Activated T-helper 1 cell treated with anti-CD3 and anti-CD28 coated beads, Interleukin-12 subunit alpha, Interleukin-12 subunit beta, Interleukin-2, Interleukin-4 antibody, amounts not matched to agents 30 ng/mL and 10 ng/mL and 1 ng/mL, durations not matched to agents 14 hours and 24 hours and 36 hours (primary cell): ENCODE measurements at regions not wholly inside any gene's neighbourhood (a gene's known extent, or its start where the extent isn't known, plus 50 kb on each side); places are given as distances from the start of the nearest gene placed in this dataset.

Experiments
- DNase-seq: peaks from one replicate; pipeline ENCODE4 v3.0.0; 2021; ENCODE audit warnings: low spot score
- H3K27ac Mint-ChIP-seq: one replicate; pipeline ENCODE4 v1.8.0; 2021; ENCODE audit warnings: mild to moderate bottlenecking, mixed read lengths
- H3K27me3 Mint-ChIP-seq: one replicate; pipeline ENCODE4 v1.8.0; 2022; ENCODE audit warnings: mild to moderate bottlenecking, moderate library complexity, mixed read lengths; ENCODE audit not compliant: insufficient read depth
- H3K36me3 Mint-ChIP-seq: one replicate; pipeline ENCODE4 v1.8.0; 2021; ENCODE audit warnings: low read depth, mixed read lengths
- H3K4me1 Mint-ChIP-seq: one replicate; pipeline ENCODE4 v1.8.0; 2021; ENCODE audit warnings: low read depth, mixed read lengths
- H3K4me3 Mint-ChIP-seq: one replicate; pipeline ENCODE4 v1.8.0; 2021; ENCODE audit warnings: mild to moderate bottlenecking, moderate library complexity, mixed read lengths
- H3K9me3 Mint-ChIP-seq: one replicate; pipeline ENCODE4 v1.8.0; 2021; ENCODE audit warnings: mixed read lengths
- intact Hi-C: fragments of 100-400 bp; cut with micrococcal nuclease; formaldehyde crosslinking; loops from one replicate; pipeline ENCODE4 v1.15.1; 2024

DNA sequence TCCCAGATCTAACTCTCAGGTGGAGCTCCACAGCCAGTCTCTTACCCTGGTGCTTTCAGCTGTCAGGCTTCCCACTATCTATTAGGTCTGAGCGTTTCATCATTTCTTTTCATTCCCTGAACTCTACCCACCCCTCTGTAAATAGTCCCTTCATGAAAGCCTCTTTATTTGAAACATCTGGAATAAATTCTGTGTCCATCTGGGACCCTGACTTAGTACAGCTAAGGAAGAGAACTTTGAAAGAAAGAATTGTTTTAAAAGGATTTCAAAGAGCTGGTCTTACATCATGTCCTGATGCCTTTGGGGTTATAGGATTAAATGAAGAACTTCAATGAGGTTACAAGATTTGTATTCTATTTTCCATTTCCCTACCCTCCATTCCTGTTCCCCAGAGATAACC, 388.5 kb upstream of the CA10 start:
- H3K27ac Mint-ChIP-seq: no peak overlapping the region
- H3K4me1 Mint-ChIP-seq: no peaks in the 10 kb centered on the region
- no peaks in the 10 kb centered on the region for H3K36me3 Mint-ChIP-seq
- DNase-seq: no peak
- no peaks in the 10 kb centered on the region for H3K27me3 Mint-ChIP-seq
- H3K4me3 Mint-ChIP-seq: no peak overlapping the region
- intact Hi-C loops: no loop called here
- peaks cover 8% of the 10 kb centered on the region for H3K9me3 Mint-ChIP-seq

DNA sequence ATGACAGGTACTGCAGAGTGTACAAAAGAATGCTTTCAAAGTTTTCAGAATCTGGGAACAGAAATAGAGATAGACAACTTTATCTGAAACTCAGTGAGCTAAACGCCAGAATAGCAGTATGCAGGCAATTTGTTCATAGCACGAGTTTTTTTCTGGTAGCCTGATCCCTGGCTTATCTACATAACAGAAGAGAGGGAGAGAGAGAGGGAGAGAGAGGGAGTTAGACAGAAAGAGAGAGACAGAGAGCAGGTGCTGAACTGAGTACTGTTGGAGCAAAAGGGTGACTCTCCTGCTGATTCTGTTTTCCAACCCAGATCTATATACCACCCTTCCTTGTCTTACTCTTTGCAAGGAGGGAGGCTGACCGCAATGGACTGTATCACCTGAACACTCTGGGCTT, 388.0 kb upstream of the CA10 start:
- intact Hi-C loops: no loop called here
- Mint-ChIP-seq H3K27me3 (no peaks in the 10 kb centered on the region), H3K9me3 (peaks cover 7% of the 10 kb centered on the region), H3K4me1 (no peaks in the 10 kb centered on the region), H3K36me3 (no peaks in the 10 kb centered on the region), H3K27ac (no peak overlapping the region), H3K4me3 (no peak overlapping the region)
- no peak for DNase-seq

DNA sequence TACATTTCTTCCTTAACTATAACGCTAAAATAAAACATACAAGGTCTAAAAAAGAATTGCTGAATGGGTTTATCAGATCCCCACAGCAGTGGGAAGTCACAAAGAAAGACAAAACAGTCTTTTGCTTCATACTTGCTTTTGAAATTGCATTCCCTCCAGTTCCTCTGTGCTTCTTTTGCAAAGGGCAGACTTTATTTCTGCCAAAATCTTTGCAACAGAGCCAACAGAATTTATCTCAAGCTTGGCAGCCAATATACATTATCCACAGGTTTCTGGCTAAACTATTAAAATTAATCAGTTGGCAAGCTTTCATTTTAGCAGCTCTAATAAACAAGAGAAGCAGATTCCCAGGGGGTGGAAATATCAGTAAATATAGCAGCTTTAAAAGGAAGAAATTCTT, 378.9 kb upstream of the CA10 start:
- Mint-ChIP-seq H3K27me3 (peaks cover 2% of the 10 kb centered on the region), H3K27ac (no peak overlapping the region), H3K4me1 (no peaks in the 10 kb centered on the region), H3K4me3 (no peak overlapping the region), H3K36me3 (no peaks in the 10 kb centered on the region), H3K9me3 (no peaks in the 10 kb centered on the region)
- DNase-seq: no peak
- intact Hi-C loops: no loop called here

DNA sequence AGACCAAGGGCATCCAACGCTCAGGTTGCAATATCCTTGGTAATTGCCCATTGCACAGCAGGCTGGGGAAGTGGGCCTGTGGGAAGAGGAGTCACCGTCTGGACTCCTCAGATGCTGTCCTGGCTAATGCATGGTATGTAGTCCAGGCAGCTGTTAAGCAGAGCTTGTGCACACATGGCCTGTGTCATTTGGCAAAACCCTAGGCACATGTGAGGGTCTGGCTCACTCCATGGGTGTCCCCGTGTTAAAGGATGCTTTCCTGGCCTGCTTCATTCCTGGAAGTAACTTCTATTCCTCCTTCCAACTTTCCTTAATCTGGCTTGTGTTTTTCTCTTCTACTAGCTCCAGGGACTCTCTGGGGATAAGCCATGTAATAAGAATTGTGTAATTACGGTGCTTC, 378.0 kb upstream of the CA10 start:
- Mint-ChIP-seq H3K4me1 (no peaks in the 10 kb centered on the region), H3K9me3 (no peaks in the 10 kb centered on the region), H3K27ac (no peak overlapping the region), H3K27me3 (peaks cover 2% of the 10 kb centered on the region), H3K36me3 (no peaks in the 10 kb centered on the region), H3K4me3 (no peak overlapping the region)
- no peak for DNase-seq
- intact Hi-C loops: no loop called here

DNA sequence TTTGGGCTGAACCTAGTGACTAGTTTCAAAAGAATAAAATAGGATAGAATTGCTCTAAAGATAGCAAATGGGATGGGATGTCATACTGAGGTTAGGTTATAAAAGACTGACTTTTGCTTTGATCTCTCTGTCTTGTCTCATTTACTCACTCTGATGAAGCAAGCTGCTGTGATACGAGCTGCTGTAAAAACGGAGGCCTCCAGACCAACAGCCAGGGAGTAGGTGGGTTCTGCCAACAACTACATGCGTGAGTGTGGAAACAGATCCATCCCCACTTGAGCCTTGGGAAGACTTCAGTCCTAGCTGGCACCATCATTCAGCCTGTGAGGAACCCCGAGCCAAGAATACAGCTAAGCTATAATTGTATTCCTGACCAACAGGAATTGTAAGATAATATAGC, 373.9 kb upstream of the CA10 start:
- no peaks in the 10 kb centered on the region for H3K4me1 Mint-ChIP-seq
- no peaks in the 10 kb centered on the region for H3K36me3 Mint-ChIP-seq
- H3K27ac Mint-ChIP-seq: no peak overlapping the region
- no peaks in the 10 kb centered on the region for H3K9me3 Mint-ChIP-seq
- intact Hi-C loops: no loop called here
- peaks cover 2% of the 10 kb centered on the region for H3K27me3 Mint-ChIP-seq
- H3K4me3 Mint-ChIP-seq: no peak overlapping the region
- DNase-seq: no peak

GRCh38 chr17:52524096-52524637, 365.7 kb upstream of the CA10 start:
- H3K27ac Mint-ChIP-seq: no peak overlapping the region
- peaks cover 4% of the 10 kb centered on the region for H3K9me3 Mint-ChIP-seq
- DNase-seq: no peak
- no peaks in the 10 kb centered on the region for H3K36me3 Mint-ChIP-seq
- intact Hi-C loops: no loop called here
- H3K27me3 Mint-ChIP-seq: no peaks in the 10 kb centered on the region
- H3K4me1 Mint-ChIP-seq: no peaks in the 10 kb centered on the region
- H3K4me3 Mint-ChIP-seq: no peak overlapping the region

DNA sequence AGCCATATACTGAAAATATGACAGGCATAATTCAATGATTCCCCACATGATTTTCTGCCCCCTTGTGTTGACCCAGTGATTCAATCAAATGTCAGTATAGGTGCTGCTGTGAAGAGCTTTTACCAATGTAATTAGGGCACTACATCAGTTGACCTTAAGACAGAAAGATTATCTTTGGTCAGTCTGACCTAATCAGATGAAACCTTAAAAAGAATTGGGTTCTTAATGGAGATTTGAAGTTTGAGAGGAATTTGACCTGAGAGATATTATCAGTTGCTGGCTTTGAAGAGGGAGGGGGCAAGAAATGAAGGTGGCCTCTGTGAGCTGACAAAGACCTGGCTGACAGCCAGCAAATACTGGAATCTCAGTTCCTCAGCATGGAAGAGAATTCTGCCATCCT, 358.7 kb upstream of the CA10 start:
- no peaks in the 10 kb centered on the region for H3K27me3 Mint-ChIP-seq
- no peak overlapping the region for H3K27ac Mint-ChIP-seq
- no peak for DNase-seq
- no peak overlapping the region for H3K4me3 Mint-ChIP-seq
- H3K9me3 Mint-ChIP-seq: no peaks in the 10 kb centered on the region
- no peaks in the 10 kb centered on the region for H3K4me1 Mint-ChIP-seq
- intact Hi-C loops: no loop called here
- no peaks in the 10 kb centered on the region for H3K36me3 Mint-ChIP-seq

DNA sequence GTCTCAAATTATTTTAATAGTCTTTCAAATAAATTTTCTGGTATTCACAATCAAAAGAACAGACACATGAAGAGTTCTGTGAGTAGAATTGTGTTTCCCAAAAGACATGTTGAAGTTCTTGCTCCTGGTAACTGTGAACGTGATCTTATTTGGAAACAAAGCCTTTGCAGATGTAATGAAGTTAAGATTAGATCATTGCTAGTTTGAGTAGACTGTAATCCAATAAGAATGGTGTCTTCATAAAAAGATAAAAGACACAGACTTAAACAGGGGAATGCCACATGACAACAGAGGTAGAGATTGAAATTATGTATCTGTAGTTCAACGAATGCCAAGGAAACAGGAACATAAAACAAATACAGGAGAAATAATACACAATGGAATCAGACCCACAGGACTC, 357.4 kb upstream of the CA10 start:
- intact Hi-C loops: no loop called here
- no peak for DNase-seq
- Mint-ChIP-seq H3K9me3 (no peaks in the 10 kb centered on the region), H3K27me3 (no peaks in the 10 kb centered on the region), H3K36me3 (no peaks in the 10 kb centered on the region), H3K4me3 (no peak overlapping the region), H3K27ac (no peak overlapping the region), H3K4me1 (no peaks in the 10 kb centered on the region)

DNA sequence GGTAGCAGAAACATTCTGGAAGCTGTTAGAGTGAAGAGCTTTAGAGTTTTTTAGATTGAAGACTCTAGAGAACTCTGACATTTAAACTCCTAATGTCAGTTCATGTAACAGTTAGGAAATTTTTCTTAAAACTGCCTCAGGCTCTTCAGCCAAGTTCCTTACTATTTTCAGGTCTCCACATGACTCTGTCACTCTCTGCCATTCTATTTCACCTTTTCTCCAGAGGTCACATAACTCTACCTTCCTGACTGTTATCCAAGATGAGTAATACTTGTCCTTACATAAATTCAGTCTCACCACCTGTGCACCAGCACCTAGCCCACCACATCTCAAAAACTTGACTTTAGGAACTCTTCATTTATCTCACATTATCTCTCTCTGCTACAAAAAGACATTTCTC, 347.1 kb upstream of the CA10 start:
- no peak for DNase-seq
- Mint-ChIP-seq H3K4me3 (no peak overlapping the region), H3K27ac (no peak overlapping the region), H3K27me3 (peaks cover 2% of the 10 kb centered on the region), H3K36me3 (no peaks in the 10 kb centered on the region), H3K9me3 (no peaks in the 10 kb centered on the region), H3K4me1 (no peaks in the 10 kb centered on the region)
- intact Hi-C loops: no loop called here

GRCh38 chr17:52504081-52504480, 345.6 kb upstream of the CA10 start:
- Mint-ChIP-seq H3K9me3 (no peaks in the 10 kb centered on the region), H3K36me3 (no peaks in the 10 kb centered on the region), H3K27ac (no peak overlapping the region), H3K4me1 (no peaks in the 10 kb centered on the region), H3K4me3 (no peak overlapping the region), H3K27me3 (peaks cover 2% of the 10 kb centered on the region)
- no peak for DNase-seq
- intact Hi-C loops: no loop called here

DNA sequence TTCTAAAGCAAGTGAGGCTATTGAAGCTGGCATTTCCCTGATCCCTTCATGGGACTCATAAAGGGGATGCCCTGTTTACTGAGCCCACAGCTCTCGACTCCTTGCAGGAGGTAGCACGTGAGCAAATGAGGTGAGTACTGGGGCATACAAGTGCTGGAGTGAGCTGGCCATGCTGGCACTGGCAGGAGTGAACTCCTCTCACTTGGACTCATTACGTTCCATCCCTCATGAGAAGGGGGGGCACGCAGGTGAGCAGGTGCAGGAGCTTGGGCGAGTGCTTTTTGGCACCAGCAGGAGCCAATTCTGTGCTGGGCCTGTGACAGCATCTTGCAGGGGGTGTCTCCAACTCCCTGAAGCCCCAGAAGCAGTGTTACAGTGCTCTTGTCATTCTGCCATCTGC, 337.1 kb upstream of the CA10 start:
- H3K4me1 Mint-ChIP-seq: no peaks in the 10 kb centered on the region
- no peaks in the 10 kb centered on the region for H3K36me3 Mint-ChIP-seq
- H3K4me3 Mint-ChIP-seq: no peak overlapping the region
- no peak overlapping the region for H3K27ac Mint-ChIP-seq
- no peak for DNase-seq
- H3K9me3 Mint-ChIP-seq: peaks cover 5% of the 10 kb centered on the region
- intact Hi-C loops: no loop called here
- no peaks in the 10 kb centered on the region for H3K27me3 Mint-ChIP-seq

DNA sequence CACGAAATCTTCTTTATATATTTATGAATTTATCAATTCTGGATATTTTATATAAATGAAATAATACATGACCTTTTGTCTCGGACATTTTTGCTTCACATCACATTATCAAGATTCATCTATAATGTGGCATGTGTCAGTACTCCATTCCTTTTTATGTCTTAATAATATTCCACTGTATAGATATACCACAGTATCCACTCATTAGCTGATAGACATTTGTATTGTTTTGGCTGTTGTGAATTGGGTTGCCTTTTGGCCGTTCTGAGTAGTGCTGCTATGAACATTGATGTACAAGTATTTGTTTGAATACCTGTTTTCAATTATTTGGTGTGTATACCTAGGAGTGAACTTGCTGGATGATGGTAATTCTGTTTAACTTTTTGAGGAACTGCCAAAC, 323.8 kb upstream of the CA10 start:
- Mint-ChIP-seq H3K9me3 (no peaks in the 10 kb centered on the region), H3K4me1 (no peaks in the 10 kb centered on the region), H3K27me3 (no peaks in the 10 kb centered on the region), H3K36me3 (no peaks in the 10 kb centered on the region), H3K27ac (no peak overlapping the region), H3K4me3 (no peak overlapping the region)
- DNase-seq: no peak
- intact Hi-C loops: no loop called here

- H3K4me3 Mint-ChIP-seq: no peak overlapping the region
- H3K27me3 Mint-ChIP-seq: no peaks in the 10 kb centered on the region
- intact Hi-C loops: no loop called here
- H3K27ac Mint-ChIP-seq: no peak overlapping the region
- no peaks in the 10 kb centered on the region for H3K36me3 Mint-ChIP-seq
- H3K4me1 Mint-ChIP-seq: no peaks in the 10 kb centered on the region
- H3K9me3 Mint-ChIP-seq: no peaks in the 10 kb centered on the region
- no peak for DNase-seq
Observed at GRCh38 chr17:52477824-52478699, 319.5 kb upstream of the CA10 start.
